ENCODE measurements at regions not wholly inside any gene's neighbourhood (a gene's known extent, or its start where the extent isn't known, plus 50 kb on each side); places are given as distances from the start of the nearest gene placed in this dataset.

- POLR2A ChIA-PET = no interaction called here
These were observed 106.3 kb upstream of the PRICKLE2 start for GRCh38 chr3:64331605-64332004.

GRCh38 chr3:64329037-64329436 is 103.8 kb upstream of the PRICKLE2 start:
- H3K9me3 ChIP-seq (ENCODE audit: control extremely low read depth in 1 of 5, control insufficient read depth in 4 of 5, insufficient read depth in 2 of 5, low read depth in 1 of 5, low read length in 4 of 5) = peaks cover 0 to 2% (median 0%) of the 10 kb centered on the region in 5 experiments
- H3K27ac ChIP-seq (ENCODE audit: insufficient read depth in 1 of 2, low read depth in 1 of 2, low read length in 2 of 2, poor library complexity in 1 of 2, severe bottlenecking in 2 of 2) = no peak overlapping the region
- ChIA-PET POLR2A (no interaction called here), CTCF (no interaction called here)
- no peak for DNase-seq
- H3K36me3 ChIP-seq (ENCODE audit: control insufficient read depth in 4 of 4, insufficient read depth in 4 of 4, low read length in 3 of 4) = no peaks in the 10 kb centered on the region
- no peak overlapping the region for H3K4me3 ChIP-seq (ENCODE audit: control insufficient read depth in 1 of 7, extremely low read depth in 1 of 7, insufficient read depth in 4 of 7, low read depth in 2 of 7, low read length in 6 of 7)
- H3K27me3 ChIP-seq (replicated peaks in 2 of 5; ENCODE audit: control insufficient read depth in 4 of 5, insufficient read depth in 5 of 5, low read length in 4 of 5) = no peaks in the 10 kb centered on the region
- no CpG with 5 or more reads among the region's 3 CpGs for WGBS (ENCODE audit: insufficient coverage)
- H3K4me1 ChIP-seq (ENCODE audit: control extremely low read depth in 1 of 4, control insufficient read depth in 4 of 4, insufficient read depth in 4 of 4, low read length in 3 of 4) = no peaks in the 10 kb centered on the region

More at GRCh38 chr3:64331605-64332004, 106.3 kb upstream of the PRICKLE2 start:
- Histone ChIP-seq H3K9me3 (ENCODE audit: control extremely low read depth in 1 of 5, control insufficient read depth in 4 of 5, insufficient read depth in 2 of 5, low read depth in 1 of 5, low read length in 4 of 5) (no peaks in the 10 kb centered on the region), H3K4me3 (ENCODE audit: control insufficient read depth in 1 of 7, extremely low read depth in 1 of 7, insufficient read depth in 4 of 7, low read depth in 2 of 7, low read length in 6 of 7) (no peak overlapping the region), H3K36me3 (ENCODE audit: control insufficient read depth in 4 of 4, insufficient read depth in 4 of 4, low read length in 3 of 4) (no peaks in the 10 kb centered on the region), H3K27me3 (replicated peaks in 2 of 5; ENCODE audit: control insufficient read depth in 4 of 5, insufficient read depth in 5 of 5, low read length in 4 of 5) (no peaks in the 10 kb centered on the region), H3K27ac (ENCODE audit: insufficient read depth in 1 of 2, low read depth in 1 of 2, low read length in 2 of 2, poor library complexity in 1 of 2, severe bottlenecking in 2 of 2) (no peak overlapping the region), H3K4me1 (ENCODE audit: control extremely low read depth in 1 of 4, control insufficient read depth in 4 of 4, insufficient read depth in 4 of 4, low read length in 3 of 4) (no peaks in the 10 kb centered on the region)
- no peak for DNase-seq
- 98% methylated on average over 12 of the region's 12 CpGs for WGBS (ENCODE audit: insufficient coverage)
- CTCF ChIA-PET = no interaction called here

GRCh38 chr3:64327100-64327804 is 102.0 kb upstream of the PRICKLE2 start:
- peaks cover 0 to 2% (median 0%) of the 10 kb centered on the region in 5 experiments for H3K9me3 ChIP-seq (ENCODE audit: control extremely low read depth in 1 of 5, control insufficient read depth in 4 of 5, insufficient read depth in 2 of 5, low read depth in 1 of 5, low read length in 4 of 5)
- no peak overlapping the region for H3K4me3 ChIP-seq (ENCODE audit: control insufficient read depth in 1 of 7, extremely low read depth in 1 of 7, insufficient read depth in 4 of 7, low read depth in 2 of 7, low read length in 6 of 7)
- no peaks in the 10 kb centered on the region for H3K36me3 ChIP-seq (ENCODE audit: control insufficient read depth in 4 of 4, insufficient read depth in 4 of 4, low read length in 3 of 4)
- no peak for DNase-seq
- H3K27ac ChIP-seq (ENCODE audit: insufficient read depth in 1 of 2, low read depth in 1 of 2, low read length in 2 of 2, poor library complexity in 1 of 2, severe bottlenecking in 2 of 2) = no peak overlapping the region
- 91% methylated on average over 11 of the region's 11 CpGs for WGBS (ENCODE audit: insufficient coverage)
- no peaks in the 10 kb centered on the region for H3K27me3 ChIP-seq (replicated peaks in 2 of 5; ENCODE audit: control insufficient read depth in 4 of 5, insufficient read depth in 5 of 5, low read length in 4 of 5)
- ChIA-PET CTCF (interaction anchor here (1.1 kb wide), 1 partner anchor 10 kb away, joined by 3 read pairs; no protein-coding TSS in a partner anchor), POLR2A (no interaction called here)
- no peaks in the 10 kb centered on the region for H3K4me1 ChIP-seq (ENCODE audit: control extremely low read depth in 1 of 4, control insufficient read depth in 4 of 4, insufficient read depth in 4 of 4, low read length in 3 of 4)

GRCh38 chr3:64321747-64322146 is 96.5 kb upstream of the PRICKLE2 start:
- no peak for DNase-seq
- ChIA-PET CTCF (no interaction called here), POLR2A (no interaction called here)
- no peaks in the 10 kb centered on the region for H3K27me3 ChIP-seq (replicated peaks in 2 of 5; ENCODE audit: control insufficient read depth in 4 of 5, insufficient read depth in 5 of 5, low read length in 4 of 5)
- WGBS (ENCODE audit: insufficient coverage) = 75% methylated on average over 1 of the region's 1 CpG
- H3K4me1 ChIP-seq (ENCODE audit: control extremely low read depth in 1 of 4, control insufficient read depth in 4 of 4, insufficient read depth in 4 of 4, low read length in 3 of 4) = no peaks in the 10 kb centered on the region
- H3K4me3 ChIP-seq (ENCODE audit: control insufficient read depth in 1 of 7, extremely low read depth in 1 of 7, insufficient read depth in 4 of 7, low read depth in 2 of 7, low read length in 6 of 7) = no peak overlapping the region
- no peaks in the 10 kb centered on the region for H3K36me3 ChIP-seq (ENCODE audit: control insufficient read depth in 4 of 4, insufficient read depth in 4 of 4, low read length in 3 of 4)
- H3K27ac ChIP-seq (ENCODE audit: insufficient read depth in 1 of 2, low read depth in 1 of 2, low read length in 2 of 2, poor library complexity in 1 of 2, severe bottlenecking in 2 of 2) = no peak overlapping the region
- H3K9me3 ChIP-seq (ENCODE audit: control extremely low read depth in 1 of 5, control insufficient read depth in 4 of 5, insufficient read depth in 2 of 5, low read depth in 1 of 5, low read length in 4 of 5) = peaks cover 0 to 2% (median 0%) of the 10 kb centered on the region in 5 experiments

- Histone ChIP-seq H3K4me3 (ENCODE audit: control insufficient read depth in 1 of 7, extremely low read depth in 1 of 7, insufficient read depth in 4 of 7, low read depth in 2 of 7, low read length in 6 of 7) (no peak overlapping the region), H3K27me3 (replicated peaks in 2 of 5; ENCODE audit: control insufficient read depth in 4 of 5, insufficient read depth in 5 of 5, low read length in 4 of 5) (no peaks in the 10 kb centered on the region), H3K36me3 (ENCODE audit: control insufficient read depth in 4 of 4, insufficient read depth in 4 of 4, low read length in 3 of 4) (no peaks in the 10 kb centered on the region), H3K4me1 (ENCODE audit: control extremely low read depth in 1 of 4, control insufficient read depth in 4 of 4, insufficient read depth in 4 of 4, low read length in 3 of 4) (no peaks in the 10 kb centered on the region), H3K9me3 (ENCODE audit: control extremely low read depth in 1 of 5, control insufficient read depth in 4 of 5, insufficient read depth in 2 of 5, low read depth in 1 of 5, low read length in 4 of 5) (no peaks in the 10 kb centered on the region), H3K27ac (ENCODE audit: insufficient read depth in 1 of 2, low read depth in 1 of 2, low read length in 2 of 2, poor library complexity in 1 of 2, severe bottlenecking in 2 of 2) (no peak overlapping the region)
- no peak for DNase-seq
- WGBS (ENCODE audit: insufficient coverage) = 98% methylated on average over 4 of the region's 4 CpGs
- ChIA-PET POLR2A (no interaction called here), CTCF (no interaction called here)
These were observed 94.1 kb upstream of the PRICKLE2 start for GRCh38 chr3:64319391-64319790.

- no CpG with 5 or more reads among the region's 1 CpG for WGBS (ENCODE audit: insufficient coverage)
- Histone ChIP-seq H3K9me3 (ENCODE audit: control extremely low read depth in 1 of 5, control insufficient read depth in 4 of 5, insufficient read depth in 2 of 5, low read depth in 1 of 5, low read length in 4 of 5) (no peaks in the 10 kb centered on the region), H3K27ac (ENCODE audit: insufficient read depth in 1 of 2, low read depth in 1 of 2, low read length in 2 of 2, poor library complexity in 1 of 2, severe bottlenecking in 2 of 2) (no peak overlapping the region), H3K27me3 (replicated peaks in 2 of 5; ENCODE audit: control insufficient read depth in 4 of 5, insufficient read depth in 5 of 5, low read length in 4 of 5) (no peaks in the 10 kb centered on the region), H3K36me3 (ENCODE audit: control insufficient read depth in 4 of 4, insufficient read depth in 4 of 4, low read length in 3 of 4) (no peaks in the 10 kb centered on the region), H3K4me1 (ENCODE audit: control extremely low read depth in 1 of 4, control insufficient read depth in 4 of 4, insufficient read depth in 4 of 4, low read length in 3 of 4) (no peaks in the 10 kb centered on the region), H3K4me3 (ENCODE audit: control insufficient read depth in 1 of 7, extremely low read depth in 1 of 7, insufficient read depth in 4 of 7, low read depth in 2 of 7, low read length in 6 of 7) (no peak overlapping the region)
- DNase-seq = no peak
- CTCF ChIA-PET = no interaction called here
- POLR2A ChIA-PET = no interaction called here
These were observed 93.5 kb upstream of the PRICKLE2 start for GRCh38 chr3:64318668-64319271.

- no peak for DNase-seq
- H3K27ac ChIP-seq (ENCODE audit: insufficient read depth in 1 of 2, low read depth in 1 of 2, low read length in 2 of 2, poor library complexity in 1 of 2, severe bottlenecking in 2 of 2) = no peak overlapping the region
- H3K36me3 ChIP-seq (ENCODE audit: control insufficient read depth in 4 of 4, insufficient read depth in 4 of 4, low read length in 3 of 4) = no peaks in the 10 kb centered on the region
- WGBS (ENCODE audit: insufficient coverage) = 93% methylated on average over 3 of the region's 3 CpGs
- no peak overlapping the region for H3K4me3 ChIP-seq (ENCODE audit: control insufficient read depth in 1 of 7, extremely low read depth in 1 of 7, insufficient read depth in 4 of 7, low read depth in 2 of 7, low read length in 6 of 7)
- H3K27me3 ChIP-seq (replicated peaks in 2 of 5; ENCODE audit: control insufficient read depth in 4 of 5, insufficient read depth in 5 of 5, low read length in 4 of 5) = no peaks in the 10 kb centered on the region
- H3K9me3 ChIP-seq (ENCODE audit: control extremely low read depth in 1 of 5, control insufficient read depth in 4 of 5, insufficient read depth in 2 of 5, low read depth in 1 of 5, low read length in 4 of 5) = no peaks in the 10 kb centered on the region
- H3K4me1 ChIP-seq (ENCODE audit: control extremely low read depth in 1 of 4, control insufficient read depth in 4 of 4, insufficient read depth in 4 of 4, low read length in 3 of 4) = no peaks in the 10 kb centered on the region
- POLR2A ChIA-PET = no interaction called here
- CTCF ChIA-PET = interaction anchor here (1.3 kb wide), 1 partner anchor 9 kb away, joined by 3 read pairs; no protein-coding TSS in a partner anchor
These were observed 92.7 kb upstream of the PRICKLE2 start for GRCh38 chr3:64318001-64318400.
